ENCODE measurements at regions not wholly inside any gene's neighbourhood (a gene's known extent, or its start where the extent isn't known, plus 50 kb on each side); places are given as distances from the start of the nearest gene placed in this dataset.

DNA sequence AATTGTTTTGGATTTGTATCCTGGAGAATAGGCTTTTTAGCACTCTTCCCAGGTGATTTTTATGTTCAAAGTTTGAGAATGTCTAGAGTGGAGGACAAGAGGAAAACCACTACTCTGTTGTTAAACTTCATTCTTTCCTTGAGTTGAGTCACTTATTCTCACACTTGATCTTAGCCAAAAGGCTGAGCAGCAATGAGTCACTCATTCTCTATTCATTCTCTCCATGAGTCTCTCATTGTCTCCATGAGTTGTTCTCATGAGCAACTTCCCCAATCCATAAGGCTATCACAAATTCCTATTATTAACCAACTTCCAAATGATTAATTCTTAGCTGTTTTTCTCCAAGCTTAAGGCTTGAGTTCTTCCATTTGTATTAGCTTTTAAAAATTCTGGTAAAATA, 1393.3 kb downstream of the CDH8 start (continued):
- TF ChIP-seq, protein P1, sequence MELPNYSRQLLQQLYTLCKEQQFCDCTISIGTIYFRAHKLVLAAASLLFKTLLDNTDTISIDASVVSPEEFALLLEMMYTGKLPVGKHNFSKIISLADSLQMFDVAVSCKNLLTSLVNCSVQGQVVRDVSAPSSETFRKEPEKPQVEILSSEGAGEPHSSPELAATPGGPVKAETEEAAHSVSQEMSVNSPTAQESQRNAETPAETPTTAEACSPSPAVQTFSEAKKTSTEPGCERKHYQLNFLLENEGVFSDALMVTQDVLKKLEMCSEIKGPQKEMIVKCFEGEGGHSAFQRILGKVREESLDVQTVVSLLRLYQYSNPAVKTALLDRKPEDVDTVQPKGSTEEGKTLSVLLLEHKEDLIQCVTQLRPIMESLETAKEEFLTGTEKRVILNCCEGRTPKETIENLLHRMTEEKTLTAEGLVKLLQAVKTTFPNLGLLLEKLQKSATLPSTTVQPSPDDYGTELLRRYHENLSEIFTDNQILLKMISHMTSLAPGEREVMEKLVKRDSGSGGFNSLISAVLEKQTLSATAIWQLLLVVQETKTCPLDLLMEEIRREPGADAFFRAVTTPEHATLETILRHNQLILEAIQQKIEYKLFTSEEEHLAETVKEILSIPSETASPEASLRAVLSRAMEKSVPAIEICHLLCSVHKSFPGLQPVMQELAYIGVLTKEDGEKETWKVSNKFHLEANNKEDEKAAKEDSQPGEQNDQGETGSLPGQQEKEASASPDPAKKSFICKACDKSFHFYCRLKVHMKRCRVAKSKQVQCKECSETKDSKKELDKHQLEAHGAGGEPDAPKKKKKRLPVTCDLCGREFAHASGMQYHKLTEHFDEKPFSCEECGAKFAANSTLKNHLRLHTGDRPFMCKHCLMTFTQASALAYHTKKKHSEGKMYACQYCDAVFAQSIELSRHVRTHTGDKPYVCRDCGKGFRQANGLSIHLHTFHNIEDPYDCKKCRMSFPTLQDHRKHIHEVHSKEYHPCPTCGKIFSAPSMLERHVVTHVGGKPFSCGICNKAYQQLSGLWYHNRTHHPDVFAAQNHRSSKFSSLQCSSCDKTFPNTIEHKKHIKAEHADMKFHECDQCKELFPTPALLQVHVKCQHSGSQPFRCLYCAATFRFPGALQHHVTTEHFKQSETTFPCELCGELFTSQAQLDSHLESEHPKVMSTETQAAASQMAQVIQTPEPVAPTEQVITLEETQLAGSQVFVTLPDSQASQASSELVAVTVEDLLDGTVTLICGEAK (IDR thresholded peaks at IDR 0.05; ENCODE audit: borderline replicate concordance), result no peak
- TF ChIP-seq NBN (IDR thresholded peaks at IDR 0.05) (no peak), LARP7 (IDR thresholded peaks at IDR 0.05) (no peak)

DNA sequence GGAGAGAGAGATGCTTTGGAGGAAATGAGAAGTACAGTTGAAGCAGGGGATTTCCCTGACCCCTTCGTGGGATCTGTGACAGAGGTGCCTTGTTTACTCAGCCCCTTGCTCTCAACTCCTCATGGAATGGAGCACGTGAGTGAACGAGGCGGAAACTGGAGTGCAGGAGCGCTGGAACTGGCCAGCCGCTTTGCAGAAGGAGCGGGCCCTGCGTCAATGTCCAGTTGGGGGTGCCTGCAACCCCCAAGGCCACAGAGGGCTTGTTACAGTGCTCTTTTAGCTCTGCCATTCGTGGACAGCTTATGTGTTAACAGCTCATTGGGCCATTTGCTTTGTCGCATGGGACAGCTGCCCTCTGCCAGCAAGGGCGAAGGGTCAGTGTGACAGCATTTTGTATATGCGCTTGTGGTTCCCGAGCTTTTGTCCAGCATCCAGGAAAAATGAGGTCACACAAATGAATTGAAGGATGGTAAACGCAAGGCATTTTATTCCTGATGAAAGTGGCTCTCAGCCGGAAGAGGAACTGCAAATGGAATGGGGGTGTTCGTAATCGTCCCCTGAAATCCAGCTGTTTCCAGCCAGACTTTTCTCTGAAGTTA, 1395.1 kb downstream of the CDH8 start:
- H3K4me3 ChIP-seq, result no peak overlapping the region
- TF ChIP-seq BHLHE40 (IDR thresholded peaks at IDR 0.05; ENCODE audit: borderline replicate concordance in 1 of 2, low read depth in 2 of 2, low read length in 1 of 2), result no peak
- no peak for TF ChIP-seq EGR1 (IDR thresholded peaks at IDR 0.05; ENCODE audit: borderline replicate concordance in 1 of 2, low read depth in 2 of 2, low read length in 2 of 2)
- TF ChIP-seq, protein P2, sequence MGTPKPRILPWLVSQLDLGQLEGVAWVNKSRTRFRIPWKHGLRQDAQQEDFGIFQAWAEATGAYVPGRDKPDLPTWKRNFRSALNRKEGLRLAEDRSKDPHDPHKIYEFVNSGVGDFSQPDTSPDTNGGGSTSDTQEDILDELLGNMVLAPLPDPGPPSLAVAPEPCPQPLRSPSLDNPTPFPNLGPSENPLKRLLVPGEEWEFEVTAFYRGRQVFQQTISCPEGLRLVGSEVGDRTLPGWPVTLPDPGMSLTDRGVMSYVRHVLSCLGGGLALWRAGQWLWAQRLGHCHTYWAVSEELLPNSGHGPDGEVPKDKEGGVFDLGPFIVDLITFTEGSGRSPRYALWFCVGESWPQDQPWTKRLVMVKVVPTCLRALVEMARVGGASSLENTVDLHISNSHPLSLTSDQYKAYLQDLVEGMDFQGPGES (IDR thresholded peaks at IDR 0.05), result no peak
- no peak for TF ChIP-seq TARDBP (IDR thresholded peaks at IDR 0.05; ENCODE audit: borderline replicate concordance)
- TF ChIP-seq ETV6 (conservative IDR thresholded peaks at IDR 0.05 in 1 of 2, IDR thresholded peaks at IDR 0.05 in 1 of 2; ENCODE audit: borderline replicate concordance in 1 of 2, low read depth in 1 of 2), result no peak
- FAIRE-seq (no peak), DNase-seq (ENCODE audit: low read depth, low spot score) (no peak), ATAC-seq (no peak)
- no peaks in the 10 kb centered on the region for H4K20me1 ChIP-seq (ENCODE audit: control insufficient read depth, insufficient read depth)
- no peaks in the 10 kb centered on the region for H3K27me3 ChIP-seq (replicated peaks in 1 of 2; ENCODE audit: control insufficient read depth in 2 of 2, insufficient read depth in 2 of 2, low read length in 1 of 2)
- H3K9ac ChIP-seq (ENCODE audit: control insufficient read depth, insufficient read depth, low read length), result no peak overlapping the region
- no peaks in the 10 kb centered on the region for H3K36me3 ChIP-seq (ENCODE audit: control insufficient read depth in 2 of 2, insufficient read depth in 2 of 2, low read length in 1 of 2)
- no TSS peak for BruUV-seq (replicated peaks)
- ChIA-PET POLR2A (no interaction called here), CTCF (no interaction called here), RAD21 (ENCODE audit: unreplicated experiment) (no interaction called here), SMC1A (ENCODE audit: uncharacterized antibody, unreplicated experiment) (no interaction called here)
- 64% methylated on average over 17 of the region's 17 CpGs for WGBS (ENCODE audit: insufficient coverage, insufficient replicate concordance, low lambda C conversion rate, missing lambda C conversion rate)
- no peak overlapping the region for H3K27ac ChIP-seq (ENCODE audit: control insufficient read depth, insufficient read depth)
- intact Hi-C loops (cut with micrococcal nuclease; ENCODE audit: unreplicated experiment), result no loop called here
- H2AFZ ChIP-seq (ENCODE audit: control insufficient read depth, low read depth, low read length), result no peak overlapping the region
- in situ Hi-C loops (cut with MboI), result no loop called here
- no peaks in the 10 kb centered on the region for H3K9me3 ChIP-seq (replicated peaks; ENCODE audit: control insufficient read depth, insufficient read depth, low read length)
- H3K4me1 ChIP-seq (ENCODE audit: control insufficient read depth, insufficient read depth, low read length), result no peaks in the 10 kb centered on the region
- H3K4me2 ChIP-seq (ENCODE audit: control insufficient read depth, insufficient read depth), result no peak overlapping the region
- H3K79me2 ChIP-seq (ENCODE audit: control insufficient read depth, insufficient read depth, low read length), result no peaks in the 10 kb centered on the region
